CD4-positive, CD25-positive, alpha-beta regulatory T cell (primary cell): ENCODE measurements at regions not wholly inside any gene's neighbourhood (a gene's known extent, or its start where the extent isn't known, plus 50 kb on each side); places are given as distances from the start of the nearest gene placed in this dataset.
"Not testable (repeated sequence)": the region's sequence is repeated elsewhere in the genome, so short reads cannot be mapped to it uniquely, and the experiment has no call there.

ENCODE experiments used
- ATAC-seq, 2 donors: fragments of 150-1000 bp; cut with Tn5 transposase; one replicate each; pipeline ENCODE4 v1.10.0; 2021; ENCODE audit warnings: low read depth in 2 of 2, moderate number of reproducible peaks in 2 of 2, moderate library complexity in 1 of 2
- DNase-seq, 3 donors: peaks; one replicate each; pipeline versions ENCODE4 v3.0.0 to v3.0.0-alpha.2; 2012 to 2022; ENCODE audit warnings: mixed read lengths in 1 of 3
- H3K27ac ChIP-seq: one replicate; pipeline ENCODE4 v1.7.0; 2013; ENCODE audit warnings: mild to moderate bottlenecking, low read length; ENCODE audit not compliant: insufficient read depth, poor library complexity, severe bottlenecking
- H3K27me3 ChIP-seq: one replicate; pipeline ENCODE4 v1.7.0; 2013; ENCODE audit warnings: low read length; ENCODE audit not compliant: control insufficient read depth, insufficient read depth
- H3K36me3 ChIP-seq: one replicate; pipeline ENCODE4 v1.7.0; 2013; ENCODE audit warnings: mild to moderate bottlenecking, low read length, moderate library complexity; ENCODE audit not compliant: control insufficient read depth, insufficient read depth
- H3K4me1 ChIP-seq: 2 replicates; pipeline ENCODE4 v1.7.0; 2013; ENCODE audit warnings: mild to moderate bottlenecking, low read length; ENCODE audit not compliant: insufficient read depth, control insufficient read depth, poor library complexity, severe bottlenecking
- H3K4me3 ChIP-seq: one replicate; pipeline ENCODE4 v1.7.0; 2013; ENCODE audit warnings: low read depth, mild to moderate bottlenecking, low read length, moderate library complexity
- H3K9me3 ChIP-seq, 2 experiments: 1 replicate in 1 of 2; 2 replicates in 1 of 2; pipeline ENCODE4 v1.7.0; 2013; ENCODE audit warnings: low read length in 2 of 2, mild to moderate bottlenecking in 1 of 2, moderate library complexity in 1 of 2; ENCODE audit not compliant: control insufficient read depth in 2 of 2
- H3K27ac Mint-ChIP-seq, 3 donors: one replicate each; pipeline ENCODE4 v1.8.0; 2020 to 2022; ENCODE audit warnings: mild to moderate bottlenecking in 3 of 3, mixed read lengths in 3 of 3, moderate library complexity in 2 of 3
- H3K27me3 Mint-ChIP-seq: one replicate; pipeline ENCODE4 v1.8.0; 2022; ENCODE audit warnings: mild to moderate bottlenecking, mixed read lengths
- H3K36me3 Mint-ChIP-seq: one replicate; pipeline ENCODE4 v1.8.0; 2020; ENCODE audit warnings: mixed read lengths
- H3K4me1 Mint-ChIP-seq, 4 donors: one replicate each; pipeline ENCODE4 v1.8.0; 2020 to 2022; ENCODE audit warnings: mixed read lengths in 4 of 4, mild to moderate bottlenecking in 1 of 4
- H3K4me3 Mint-ChIP-seq, 4 donors: one replicate each; pipeline ENCODE4 v1.8.0; 2020 to 2022; ENCODE audit warnings: mild to moderate bottlenecking in 4 of 4, mixed read lengths in 4 of 4, moderate library complexity in 3 of 4
- H3K9me3 Mint-ChIP-seq, 7 donors: one replicate each; pipeline ENCODE4 v1.8.0; 2020 to 2022; ENCODE audit warnings: mixed read lengths in 7 of 7, mild to moderate bottlenecking in 3 of 7, moderate library complexity in 2 of 7

GRCh38 chr3:65276551-65276950, 588.8 kb upstream of the ADAMTS9 start:
- H3K27ac Mint-ChIP-seq = no peak overlapping the region
- no peaks in the 10 kb centered on the region for H3K36me3 Mint-ChIP-seq
- no peak overlapping the region for H3K27ac ChIP-seq
- no peak overlapping the region for H3K4me3 ChIP-seq
- H3K27me3 ChIP-seq = no peaks in the 10 kb centered on the region
- no peaks in the 10 kb centered on the region for H3K9me3 ChIP-seq
- ATAC-seq = no peak
- no peaks in the 10 kb centered on the region for H3K4me1 Mint-ChIP-seq
- no peak for DNase-seq
- no peak overlapping the region for H3K4me3 Mint-ChIP-seq
- H3K4me1 ChIP-seq = no peaks in the 10 kb centered on the region
- no peaks in the 10 kb centered on the region for H3K36me3 ChIP-seq
- H3K27me3 Mint-ChIP-seq = no peaks in the 10 kb centered on the region
- H3K9me3 Mint-ChIP-seq = peaks cover 0 to 9% (median 4%) of the 10 kb centered on the region in 7 donors

DNA sequence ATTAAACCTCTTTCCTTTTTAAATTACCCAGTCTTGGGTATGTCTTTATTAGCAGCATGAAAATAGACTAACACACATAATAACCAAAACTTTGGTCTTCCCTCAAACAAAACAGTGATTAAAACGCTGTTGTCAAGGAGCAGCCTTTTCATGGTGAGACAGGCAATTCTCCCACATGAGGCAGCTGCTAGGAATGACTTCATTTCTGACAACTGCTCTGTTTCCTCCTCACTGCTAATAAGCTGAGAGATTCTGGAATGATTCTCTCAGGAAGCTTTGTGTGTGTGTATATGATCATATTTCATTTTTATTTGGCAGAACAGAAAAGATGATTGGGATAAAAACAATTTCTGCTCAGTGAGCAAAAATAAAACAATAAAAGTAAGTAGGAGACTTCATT, 580.6 kb upstream of the ADAMTS9 start:
- no peak for ATAC-seq
- Mint-ChIP-seq H3K9me3 (peaks cover 0 to 8% (median 1%) of the 10 kb centered on the region in 7 donors), H3K27ac (no peak overlapping the region), H3K36me3 (no peaks in the 10 kb centered on the region), H3K27me3 (no peaks in the 10 kb centered on the region), H3K4me1 (no peaks in the 10 kb centered on the region), H3K4me3 (no peak overlapping the region)
- no peaks in the 10 kb centered on the region for H3K27me3 ChIP-seq
- no peak overlapping the region for H3K4me3 ChIP-seq
- H3K4me1 ChIP-seq = no peaks in the 10 kb centered on the region
- no peaks in the 10 kb centered on the region for H3K9me3 ChIP-seq
- H3K36me3 ChIP-seq = no peaks in the 10 kb centered on the region
- no peak for DNase-seq
- H3K27ac ChIP-seq = no peak overlapping the region

GRCh38 chr3:65265942-65266590, 578.3 kb upstream of the ADAMTS9 start:
- H3K4me1 Mint-ChIP-seq = no peaks in the 10 kb centered on the region
- DNase-seq (no peak), ATAC-seq (no peak)
- Histone ChIP-seq H3K4me1 (no peaks in the 10 kb centered on the region), H3K27me3 (no peaks in the 10 kb centered on the region), H3K4me3 (no peak overlapping the region), H3K9me3 (no peaks in the 10 kb centered on the region), H3K27ac (no peak overlapping the region), H3K36me3 (no peaks in the 10 kb centered on the region)
- no peak overlapping the region for H3K4me3 Mint-ChIP-seq
- H3K27me3 Mint-ChIP-seq = no peaks in the 10 kb centered on the region
- H3K27ac Mint-ChIP-seq = no peak overlapping the region
- H3K9me3 Mint-ChIP-seq = peaks cover 0 to 8% (median 3%) of the 10 kb centered on the region in 7 donors
- no peaks in the 10 kb centered on the region for H3K36me3 Mint-ChIP-seq

- no peak overlapping the region for H3K4me3 Mint-ChIP-seq
- peaks cover 0 to 8% (median 3%) of the 10 kb centered on the region in 7 donors for H3K9me3 Mint-ChIP-seq
- no peaks in the 10 kb centered on the region for H3K27me3 ChIP-seq
- no peaks in the 10 kb centered on the region for H3K9me3 ChIP-seq
- H3K27me3 Mint-ChIP-seq = no peaks in the 10 kb centered on the region
- ATAC-seq (no peak), DNase-seq (no peak)
- no peaks in the 10 kb centered on the region for H3K36me3 ChIP-seq
- H3K4me3 ChIP-seq = no peak overlapping the region
- no peak overlapping the region for H3K27ac Mint-ChIP-seq
- H3K27ac ChIP-seq = no peak overlapping the region
- H3K36me3 Mint-ChIP-seq = no peaks in the 10 kb centered on the region
- no peaks in the 10 kb centered on the region for H3K4me1 Mint-ChIP-seq
- no peaks in the 10 kb centered on the region for H3K4me1 ChIP-seq
These were observed 577.7 kb upstream of the ADAMTS9 start for GRCh38 chr3:65265511-65265910.

DNA sequence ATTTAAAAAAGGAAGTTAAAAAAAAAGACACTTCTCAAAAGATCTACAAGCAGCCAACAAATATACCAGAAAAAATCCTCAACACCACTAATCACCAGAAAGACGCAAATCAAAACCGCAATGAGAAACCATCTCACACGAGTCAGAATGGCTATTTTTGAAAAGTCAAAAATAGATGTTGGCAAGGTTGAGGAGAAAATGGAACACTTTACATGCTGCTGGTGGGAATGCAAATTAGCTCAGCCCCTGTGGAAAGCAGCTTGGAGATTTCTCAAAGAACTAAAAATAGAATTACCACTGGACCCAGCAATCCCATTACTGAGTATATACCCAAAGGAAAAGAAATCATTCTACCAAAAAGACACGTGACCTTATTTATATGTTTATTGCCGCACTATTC, 574.7 kb upstream of the ADAMTS9 start:
- no peak for ATAC-seq
- H3K4me1 ChIP-seq = no peaks in the 10 kb centered on the region
- H3K27me3 ChIP-seq = no peaks in the 10 kb centered on the region
- no peaks in the 10 kb centered on the region for H3K27me3 Mint-ChIP-seq
- no peaks in the 10 kb centered on the region for H3K36me3 ChIP-seq
- H3K9me3 Mint-ChIP-seq = peaks cover 0 to 10% (median 6%) of the 10 kb centered on the region in 7 donors
- H3K27ac Mint-ChIP-seq = no peak overlapping the region
- H3K9me3 ChIP-seq = no peaks in the 10 kb centered on the region
- no peak for DNase-seq
- no peak overlapping the region for H3K27ac ChIP-seq
- no peak overlapping the region for H3K4me3 Mint-ChIP-seq
- H3K36me3 Mint-ChIP-seq = no peaks in the 10 kb centered on the region
- no peaks in the 10 kb centered on the region for H3K4me1 Mint-ChIP-seq
- no peak overlapping the region for H3K4me3 ChIP-seq

DNA sequence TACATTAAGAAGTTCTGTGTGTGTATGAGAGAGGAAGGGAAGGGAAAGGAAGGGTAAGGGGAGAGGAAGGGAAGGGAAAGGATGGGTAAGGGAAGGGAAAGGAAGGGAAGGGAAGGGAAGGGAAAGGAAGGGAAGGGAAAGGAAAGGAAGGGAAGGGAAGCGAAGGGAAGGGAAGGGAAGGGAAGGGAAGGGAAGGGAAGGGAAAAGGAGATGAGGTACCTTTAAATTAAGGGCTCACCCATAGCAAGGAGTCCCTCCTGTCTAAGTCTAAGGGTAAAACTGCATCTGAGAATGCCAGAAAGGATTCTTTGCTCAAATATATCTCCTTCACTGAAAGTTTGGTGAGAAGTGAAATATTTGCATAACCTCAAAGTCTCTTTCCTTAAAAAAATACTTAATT, 572.1 kb upstream of the ADAMTS9 start:
- Histone ChIP-seq H3K9me3 (no peaks in the 10 kb centered on the region), H3K4me1 (no peaks in the 10 kb centered on the region), H3K27ac (no peak overlapping the region), H3K36me3 (no peaks in the 10 kb centered on the region), H3K27me3 (no peaks in the 10 kb centered on the region), H3K4me3 (no peak overlapping the region)
- Mint-ChIP-seq H3K36me3 (no peaks in the 10 kb centered on the region), H3K4me3 (no peak overlapping the region), H3K27ac (no peak overlapping the region), H3K9me3 (peaks cover 3 to 16% (median 7%) of the 10 kb centered on the region in 7 donors), H3K4me1 (no peaks in the 10 kb centered on the region), H3K27me3 (no peaks in the 10 kb centered on the region)
- ATAC-seq = no peak
- no peak for DNase-seq

DNA sequence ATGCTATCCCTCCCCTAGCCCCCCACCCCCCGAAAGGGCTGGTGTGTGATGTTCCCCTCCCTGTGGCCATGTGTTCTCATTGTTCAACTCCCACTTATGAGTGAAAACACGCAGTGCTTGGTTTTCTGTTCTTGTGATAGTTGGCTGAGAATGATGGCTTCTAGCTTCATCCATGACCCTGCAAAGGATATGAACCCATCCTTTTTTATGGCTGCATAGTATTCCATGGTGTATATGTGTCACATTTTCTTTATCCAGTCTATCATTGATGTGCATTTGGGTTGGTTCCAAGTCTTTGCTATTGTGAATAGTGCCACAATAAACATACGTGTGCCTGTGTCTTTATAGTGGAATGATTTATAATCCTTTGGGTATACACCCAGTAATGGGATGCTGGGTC, 565.1 kb upstream of the ADAMTS9 start:
- H3K27ac ChIP-seq, H3K4me3 ChIP-seq, H3K27me3 ChIP-seq, DNase-seq, H3K36me3 ChIP-seq, H3K9me3 ChIP-seq, H3K27me3 Mint-ChIP-seq, H3K27ac Mint-ChIP-seq, H3K4me3 Mint-ChIP-seq, H3K4me1 ChIP-seq, H3K4me1 Mint-ChIP-seq, H3K36me3 Mint-ChIP-seq, ATAC-seq: not testable (repeated sequence)
- H3K9me3 Mint-ChIP-seq = peaks cover 0 to 35% (median 7%) of the 10 kb centered on the region in 7 donors

DNA sequence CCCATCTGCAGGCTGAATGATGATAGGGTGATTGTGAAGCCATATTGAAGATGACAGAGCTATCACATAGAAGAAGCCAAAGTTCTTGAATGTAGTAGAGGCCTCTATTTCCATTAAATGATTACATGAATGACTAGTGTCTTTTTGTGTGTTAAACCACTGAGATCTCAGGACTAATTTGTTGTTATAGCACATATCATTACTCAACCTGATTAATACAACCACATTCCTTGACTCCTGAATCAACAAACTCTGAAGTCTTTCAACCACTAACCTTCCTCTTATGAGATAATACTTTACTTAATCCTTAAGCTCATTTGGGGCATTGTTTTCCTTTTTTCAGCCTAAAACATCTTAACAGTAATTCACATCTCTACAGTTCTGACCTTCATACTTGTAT, 564.5 kb upstream of the ADAMTS9 start:
- Mint-ChIP-seq H3K4me1 (no peaks in the 10 kb centered on the region), H3K27me3 (no peaks in the 10 kb centered on the region), H3K27ac (peak overlapping the region in 1 of 3 donors; percentile 4), H3K9me3 (peaks cover 0 to 35% (median 7%) of the 10 kb centered on the region in 7 donors), H3K4me3 (no peak overlapping the region), H3K36me3 (no peaks in the 10 kb centered on the region)
- H3K9me3 ChIP-seq = no peaks in the 10 kb centered on the region
- no peaks in the 10 kb centered on the region for H3K27me3 ChIP-seq
- no peaks in the 10 kb centered on the region for H3K36me3 ChIP-seq
- ATAC-seq (no peak), DNase-seq (no peak)
- H3K27ac ChIP-seq = no peak overlapping the region
- no peak overlapping the region for H3K4me3 ChIP-seq
- no peaks in the 10 kb centered on the region for H3K4me1 ChIP-seq
